ENCODE measurements at regions not wholly inside any gene's neighbourhood (a gene's known extent, or its start where the extent isn't known, plus 50 kb on each side); places are given as distances from the start of the nearest gene placed in this dataset.

GRCh38 chr18:28406533-28406932 is 229.6 kb upstream of the CDH2 start (continued):
- TF ChIP-seq SMAD1 (IDR thresholded peaks at IDR 0.05; ENCODE audit: low read depth, partially characterized antibody) (no peak), ZBTB11 (CRISPR knock-in tag; IDR thresholded peaks at IDR 0.05) (no peak)

- ChIA-PET CTCF (no interaction called here), SMC1A (ENCODE audit: uncharacterized antibody, unreplicated experiment) (interaction anchor here (0.8 to 1.2 kb wide), 2 partner anchors 15 to 36 kb away, joined by 3 read pairs; no protein-coding TSS in a partner anchor), RAD21 (ENCODE audit: unreplicated experiment) (no interaction called here), POLR2A (no interaction called here)
- H3K9ac ChIP-seq (ENCODE audit: control insufficient read depth, insufficient read depth, low read length): no peak overlapping the region
- H3K27me3 ChIP-seq (replicated peaks in 1 of 2; ENCODE audit: control insufficient read depth in 2 of 2, insufficient read depth in 2 of 2, low read length in 1 of 2): no peaks in the 10 kb centered on the region
- intact Hi-C loops (cut with micrococcal nuclease; ENCODE audit: unreplicated experiment): no loop called here
- no TSS peak for BruUV-seq (replicated peaks)
- ATAC-seq (no peak), DNase-seq (ENCODE audit: low read depth, low spot score) (no peak), FAIRE-seq (no peak)
- no peak for TF ChIP-seq SPI1 (IDR thresholded peaks at IDR 0.05; ENCODE audit: borderline replicate concordance, insufficient read depth, low read depth, low read length)
- no peak for TF ChIP-seq SMARCA5 (IDR thresholded peaks at IDR 0.05)
- TF ChIP-seq SMC3 (IDR thresholded peaks at IDR 0.05; ENCODE audit: borderline replicate concordance, low read length): no peak
- no peak for TF ChIP-seq MTA2 (IDR thresholded peaks at IDR 0.05; ENCODE audit: low read depth)
- TF ChIP-seq ZNF622 (IDR thresholded peaks at IDR 0.05): no peak
- no peak for TF ChIP-seq HCFC1 (IDR thresholded peaks at IDR 0.05; ENCODE audit: low read length)
- no peak for TF ChIP-seq ZBTB33 (IDR thresholded peaks at IDR 0.05)
- in situ Hi-C loops (cut with MboI): no loop called here
- H3K79me2 ChIP-seq (ENCODE audit: control insufficient read depth, insufficient read depth, low read length): no peaks in the 10 kb centered on the region
- no peak overlapping the region for H3K4me2 ChIP-seq (ENCODE audit: control insufficient read depth, insufficient read depth)
- no peaks in the 10 kb centered on the region for H4K20me1 ChIP-seq (ENCODE audit: control insufficient read depth, insufficient read depth)
- 0% methylated on average over 1 of the region's 1 CpG for WGBS (ENCODE audit: insufficient coverage, insufficient replicate concordance, low lambda C conversion rate, missing lambda C conversion rate)
- H3K27ac ChIP-seq (ENCODE audit: control insufficient read depth, insufficient read depth): no peak overlapping the region
- no peaks in the 10 kb centered on the region for H3K4me1 ChIP-seq (ENCODE audit: control insufficient read depth, insufficient read depth, low read length)
- H3K9me3 ChIP-seq (replicated peaks; ENCODE audit: control insufficient read depth, insufficient read depth, low read length): no peaks in the 10 kb centered on the region
- H3K4me3 ChIP-seq: no peak overlapping the region
- H2AFZ ChIP-seq (ENCODE audit: control insufficient read depth, low read depth, low read length): no peak overlapping the region
- no peaks in the 10 kb centered on the region for H3K36me3 ChIP-seq (ENCODE audit: control insufficient read depth in 2 of 2, insufficient read depth in 2 of 2, low read length in 1 of 2)
These were observed 227.8 kb upstream of the CDH2 start for GRCh38 chr18:28404694-28405093.
